Adrenal gland (tissue), 9 donors: ENCODE measurements at regions not wholly inside any gene's neighbourhood (a gene's known extent, or its start where the extent isn't known, plus 50 kb on each side); places are given as distances from the start of the nearest gene placed in this dataset.

Experiments used
- DNase-seq, 7 donors: peaks; one replicate each; pipeline ENCODE4 v3.0.0-alpha.2; 2019 to 2020
- H3K27ac ChIP-seq, 5 donors: fragments of 200-600 bp; sonication (generic) in 4 of 5; 1 replicate in 3 of 5; 2 replicates in 2 of 5; pipeline versions ENCODE4 v1.5.1 to v1.8.0; 2016 to 2020; ENCODE audit warnings: mild to moderate bottlenecking in 1 of 5
- H3K27me3 ChIP-seq: fragments of 200-600 bp; 2 replicates; pipeline ENCODE4 v1.8.0; 2021
- H3K36me3 ChIP-seq, 2 donors: fragments of 200-600 bp; replicated peaks in 1 of 2; 1 replicate in 1 of 2; 2 replicates in 1 of 2; pipeline versions ENCODE4 v1.5.1 to v1.8.0; 2018 to 2022
- H3K4me1 ChIP-seq, 2 donors: fragments of 200-600 bp; replicated peaks in 1 of 2; 1 replicate in 1 of 2; 2 replicates in 1 of 2; pipeline versions ENCODE4 v1.5.1 to v1.8.0; 2018 to 2021
- H3K4me3 ChIP-seq, 4 donors: fragments of 200-600 bp; sonication (generic) in 3 of 4; one replicate each; pipeline ENCODE4 v1.5.1; 2016 to 2018
- H3K9me3 ChIP-seq, 3 donors: fragments of 200-600 bp; sonication (generic) in 1 of 3; replicated peaks in 1 of 3; 1 replicate in 2 of 3; 2 replicates in 1 of 3; pipeline versions ENCODE4 v1.5.1 to v1.8.0; 2016 to 2021
- CTCF ChIP-seq, 6 experiments: fragments of 450-650 bp in 4 of 6; fragments of 200-600 bp in 2 of 6; sonication (generic) in 1 of 6; IDR thresholded peaks; 1 replicate in 5 of 6; 2 replicates in 1 of 6; pipeline versions ENCODE4 v1.5.1 to v1.8.0; 2016 to 2021; ENCODE audit warnings: antibody characterized with exemption in 6 of 6, mild to moderate bottlenecking in 2 of 6, moderate library complexity in 1 of 6
- POLR2A ChIP-seq, 2 donors: fragments of 450-650 bp; IDR thresholded peaks; one replicate each; pipeline ENCODE4 v1.6.1; 2017; ENCODE audit warnings: antibody characterized with exemption in 2 of 2, mild to moderate bottlenecking in 2 of 2, moderate library complexity in 1 of 2
- WGBS, 4 donors: extraction: QIAGEN DNeasy Blood & Tissue Kit in 2 of 4; methylation state at CpG; one replicate each; pipeline versions ENCODE4 v1.1.5 to v1.1.7; 2013 to 2017; 5-methylcytosine and 5-hydroxymethylcytosine counted together
- intact Hi-C, 2 donors: fragments of 100-400 bp; cut with DNase I; formaldehyde crosslinking; loops; one replicate each; pipeline versions ENCODE4 v1.14.1 to v1.15.0; 2022 to 2023
- donor health status: healthy with polysubstance abuse.
- donor health status: Bipolar disorder and iron deficiency.
- donor health status: DM: yes; HTN: yes; CAD: no.
- donor health status: DM: no; HTN: no; CAD: no.
- donor health status: DM: no; HTN: no; CAD: no.

DNA sequence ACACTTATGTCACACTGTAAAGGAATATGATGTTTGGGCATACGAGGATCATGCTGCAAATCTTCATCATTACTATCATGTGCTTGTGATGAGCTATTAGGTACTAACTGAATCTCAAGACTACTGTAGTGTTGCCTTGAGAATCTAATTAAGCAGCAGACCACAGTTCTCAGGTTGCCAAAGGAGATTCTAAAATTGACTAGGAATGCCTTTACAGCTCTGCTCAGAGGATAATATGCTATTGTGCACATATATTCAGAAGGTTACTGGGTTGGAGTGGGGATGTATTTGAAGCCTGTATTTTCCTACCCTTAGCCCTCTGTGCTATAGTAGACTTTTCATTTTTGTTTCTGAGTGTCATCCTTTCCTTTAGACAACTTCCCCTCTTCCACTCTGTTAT is 175.1 kb downstream of the CDH19 start:
- no peak for TF ChIP-seq CTCF (IDR thresholded peaks at IDR 0.05)
- no peak for TF ChIP-seq POLR2A (IDR thresholded peaks at IDR 0.05)
- Histone ChIP-seq H3K27me3 (no peaks in the 10 kb centered on the region), H3K36me3 (no peaks in the 10 kb centered on the region), H3K4me1 (no peaks in the 10 kb centered on the region), H3K4me3 (no peak overlapping the region), H3K27ac (no peak overlapping the region), H3K9me3 (no peaks in the 10 kb centered on the region)
- intact Hi-C loops: no loop called here
- WGBS, 4 donors: 40 to 70% (median 56%) methylated on average over 1 of the region's 1 CpG
- DNase-seq: no peak

- Histone ChIP-seq H3K4me1 (no peaks in the 10 kb centered on the region), H3K27ac (no peak overlapping the region), H3K27me3 (no peaks in the 10 kb centered on the region), H3K9me3 (no peaks in the 10 kb centered on the region), H3K36me3 (no peaks in the 10 kb centered on the region), H3K4me3 (no peak overlapping the region)
- no peak for TF ChIP-seq CTCF (IDR thresholded peaks at IDR 0.05)
- no peak for TF ChIP-seq POLR2A (IDR thresholded peaks at IDR 0.05)
- no peak for DNase-seq
- 74 to 84% (median 81%) methylated on average over 5 of the region's 5 CpGs for WGBS, 4 donors
- intact Hi-C loops: no loop called here
Observed at GRCh38 chr18:66419400-66419799, 184.5 kb downstream of the CDH19 start.

DNA sequence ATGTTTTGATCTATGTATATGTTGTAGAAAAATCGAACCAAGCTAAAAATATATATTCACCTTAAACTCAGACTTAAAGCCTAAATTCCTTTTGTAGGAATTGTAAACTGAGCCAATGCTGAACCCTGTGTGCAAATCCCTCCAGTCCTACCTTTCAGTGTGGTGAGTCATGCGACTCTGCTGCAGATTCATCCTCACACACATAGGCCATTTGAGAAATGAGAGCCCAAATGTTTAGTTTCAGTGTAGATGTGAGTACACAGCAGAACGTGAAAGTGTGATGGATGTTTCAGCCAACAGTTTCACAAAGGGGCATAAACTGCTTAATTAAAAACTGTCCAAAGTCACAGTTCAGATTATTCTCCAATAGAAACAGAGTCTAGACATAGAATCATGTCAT is 193.2 kb downstream of the CDH19 start:
- DNase-seq: no peak
- Histone ChIP-seq H3K27ac (no peak overlapping the region), H3K36me3 (no peaks in the 10 kb centered on the region), H3K27me3 (no peaks in the 10 kb centered on the region), H3K4me1 (no peaks in the 10 kb centered on the region), H3K9me3 (no peaks in the 10 kb centered on the region), H3K4me3 (no peak overlapping the region)
- TF ChIP-seq CTCF (IDR thresholded peaks at IDR 0.05) (no peak), POLR2A (IDR thresholded peaks at IDR 0.05) (no peak)
- intact Hi-C loops: no loop called here
- 56 to 68% (median 65%) methylated on average over 3 of the region's 3 CpGs for WGBS, 4 donors

GRCh38 chr18:66395671-66396218 is 208.1 kb downstream of the CDH19 start:
- Histone ChIP-seq H3K27ac (no peak overlapping the region), H3K36me3 (no peaks in the 10 kb centered on the region), H3K4me3 (no peak overlapping the region), H3K27me3 (no peaks in the 10 kb centered on the region), H3K4me1 (no peaks in the 10 kb centered on the region), H3K9me3 (no peaks in the 10 kb centered on the region)
- TF ChIP-seq POLR2A (IDR thresholded peaks at IDR 0.05) (no peak), CTCF (IDR thresholded peaks at IDR 0.05) (no peak)
- DNase-seq: no peak
- intact Hi-C loops: no loop called here
- 89 to 96% (median 96%) methylated on average over 12 to 30 of the region's 30 CpGs; no CpG with 5 or more reads in 1 of the 4 donors for WGBS, 4 donors
